ENCODE measurements at regions not wholly inside any gene's neighbourhood (a gene's known extent, or its start where the extent isn't known, plus 50 kb on each side); places are given as distances from the start of the nearest gene placed in this dataset.
"Not testable (repeated sequence)": the region's sequence is repeated elsewhere in the genome, so short reads cannot be mapped to it uniquely, and the experiment has no call there.

GRCh38 chr4:49117951-49118350, 131.9 kb downstream of the CWH43 start:
- not testable (repeated sequence) for DNase-seq (ENCODE audit: low read depth)

GRCh38 chr4:49118379-49119212, 132.5 kb downstream of the CWH43 start:
- not testable (repeated sequence) for DNase-seq (ENCODE audit: low read depth)

GRCh38 chr4:49119345-49119744, 133.3 kb downstream of the CWH43 start:
- not testable (repeated sequence) for DNase-seq (ENCODE audit: low read depth)

- DNase-seq (ENCODE audit: low read depth) = not testable (repeated sequence)
These were observed 134.1 kb downstream of the CWH43 start for GRCh38 chr4:49120042-49120779.

GRCh38 chr4:49120804-49121203, 134.7 kb downstream of the CWH43 start:
- DNase-seq (ENCODE audit: low read depth) = not testable (repeated sequence)

DNA sequence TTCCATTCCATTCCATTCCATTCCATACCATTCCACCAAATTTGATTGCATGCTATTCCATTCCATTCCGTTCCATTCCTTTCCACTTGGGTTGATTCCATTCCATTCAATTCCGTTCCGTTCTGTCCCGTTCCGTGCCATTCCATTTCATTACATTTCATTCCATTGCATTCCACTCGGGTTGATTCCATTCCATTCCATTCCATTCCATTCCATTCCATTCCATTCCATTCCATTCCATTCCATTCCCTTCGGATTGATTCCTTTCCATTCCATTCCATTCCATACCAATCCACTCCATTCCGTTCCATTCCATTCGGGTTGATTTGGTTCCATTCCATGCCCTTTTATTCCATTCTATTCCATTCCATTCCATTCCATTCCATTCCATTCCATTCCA, 140.4 kb downstream of the CWH43 start:
- DNase-seq (ENCODE audit: low read depth) = not testable (repeated sequence)

- not testable (repeated sequence) for DNase-seq (ENCODE audit: low read depth)
These were observed 140.8 kb downstream of the CWH43 start for GRCh38 chr4:49126858-49127257.

DNA sequence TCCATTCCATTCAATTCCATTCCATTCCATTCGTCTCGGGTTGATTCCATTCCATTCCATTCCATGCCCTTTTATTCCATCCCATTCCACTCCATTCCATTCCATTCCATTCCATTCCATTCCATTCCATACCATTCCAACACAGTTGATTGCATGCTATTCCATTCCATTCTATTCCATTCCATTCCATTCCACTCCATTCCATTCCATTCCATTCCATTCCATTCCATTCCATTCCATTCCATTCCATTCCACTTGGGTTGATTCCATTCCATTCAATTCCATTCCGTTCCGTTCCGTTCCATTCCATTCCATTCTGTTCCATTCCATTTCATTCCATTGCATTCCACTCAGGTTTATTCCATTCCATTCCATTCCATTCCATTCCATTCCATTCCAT, 143.3 kb downstream of the CWH43 start:
- DNase-seq (ENCODE audit: low read depth) = not testable (repeated sequence)

- not testable (repeated sequence) for DNase-seq (ENCODE audit: low read depth)
These were observed 143.8 kb downstream of the CWH43 start for GRCh38 chr4:49129870-49130269.

DNA sequence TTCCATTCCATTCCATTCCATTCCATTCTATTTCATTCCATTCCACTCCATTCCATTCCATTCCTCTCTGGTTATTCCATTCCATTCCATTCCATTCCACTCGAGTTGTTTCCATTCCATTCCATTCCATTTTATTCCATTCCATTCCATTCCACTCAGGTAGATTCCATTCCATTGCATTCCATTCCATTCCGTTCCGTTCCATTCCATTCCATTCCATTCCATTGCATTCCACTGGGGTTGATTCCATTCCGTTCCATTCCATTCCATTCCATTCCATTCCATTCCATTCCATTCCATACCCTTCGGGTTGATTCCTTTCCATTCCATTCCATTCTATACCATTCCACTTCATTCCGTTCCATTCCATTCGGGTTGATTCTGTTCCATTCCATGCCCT, 144.6 kb downstream of the CWH43 start:
- not testable (repeated sequence) for DNase-seq (ENCODE audit: low read depth)

GRCh38 chr4:49137043-49137442, 151.0 kb downstream of the CWH43 start:
- not testable (repeated sequence) for DNase-seq (ENCODE audit: low read depth)

DNA sequence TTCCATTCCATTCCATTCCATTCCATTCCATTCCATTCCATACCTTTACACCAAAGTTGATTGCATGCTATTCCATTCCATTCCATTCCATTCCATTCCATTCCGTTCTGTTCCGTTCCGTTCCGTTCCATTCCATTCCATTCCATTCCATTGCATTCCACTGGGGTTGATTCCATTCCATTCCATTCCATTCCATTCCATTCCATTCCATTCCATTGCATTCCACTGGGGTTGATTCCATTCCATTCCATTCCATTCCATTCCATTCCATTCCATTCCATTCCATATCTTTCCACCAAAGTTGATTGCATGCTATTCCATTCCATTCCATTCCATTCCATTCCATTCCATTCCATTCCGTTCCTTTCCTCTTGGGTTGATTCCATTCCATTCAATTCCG, 151.9 kb downstream of the CWH43 start:
- not testable (repeated sequence) for DNase-seq (ENCODE audit: low read depth)

DNA sequence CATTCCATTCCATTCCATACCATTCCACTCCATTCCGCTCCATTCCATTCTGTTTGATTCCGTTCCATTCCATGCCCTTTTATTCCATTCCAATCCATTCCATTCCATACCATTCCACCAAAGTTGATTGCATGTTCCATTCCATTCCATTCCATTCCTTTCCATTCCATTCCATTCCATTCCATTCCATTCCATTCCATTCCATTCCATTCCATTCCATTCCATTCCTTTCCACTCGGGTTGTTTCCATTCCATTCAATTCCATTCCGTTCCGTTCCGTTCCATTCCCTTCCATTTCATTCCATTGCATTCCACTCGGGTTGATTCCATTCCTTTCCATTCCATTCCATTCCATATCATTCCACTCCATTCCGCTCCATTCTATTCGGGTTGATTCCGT, 152.7 kb downstream of the CWH43 start:
- DNase-seq (ENCODE audit: low read depth) = not testable (repeated sequence)

DNA sequence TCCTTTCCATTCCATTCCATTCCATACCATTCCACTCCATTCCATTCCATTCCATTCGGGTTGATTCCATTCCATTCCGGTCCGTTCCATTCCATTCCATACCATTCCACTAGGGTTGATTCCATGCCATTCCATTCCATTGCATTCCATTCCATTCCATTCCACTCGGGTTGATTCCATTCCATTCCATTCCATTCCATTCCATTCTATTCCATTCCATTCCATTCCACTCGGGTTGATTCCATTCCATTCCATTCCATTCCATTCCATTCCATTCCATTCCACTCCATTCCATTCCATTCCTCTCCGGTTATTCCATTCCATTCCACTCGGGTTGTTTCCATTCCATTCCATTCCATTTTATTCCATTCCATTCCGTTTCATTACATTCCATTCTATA, 153.4 kb downstream of the CWH43 start:
- not testable (repeated sequence) for DNase-seq (ENCODE audit: low read depth)

DNA sequence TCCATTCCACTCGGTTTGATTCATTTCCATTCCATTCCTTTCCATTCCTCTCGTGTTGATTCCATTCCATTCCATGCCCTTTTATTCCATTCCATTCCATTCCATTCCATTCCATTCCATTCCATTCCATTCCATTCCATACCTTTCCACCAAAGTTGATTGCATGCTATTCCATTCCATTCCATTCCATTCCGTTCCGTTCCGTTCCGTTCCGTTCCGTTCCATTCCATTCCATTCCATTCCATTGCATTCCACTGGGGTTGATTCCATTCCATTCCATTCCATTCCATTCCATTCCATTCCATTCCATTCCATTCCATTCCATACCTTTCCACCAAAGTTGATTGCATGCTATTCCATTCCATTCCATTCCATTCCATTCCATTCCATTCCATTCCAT, 154.3 kb downstream of the CWH43 start:
- DNase-seq (ENCODE audit: low read depth) = not testable (repeated sequence)

- not testable (repeated sequence) for DNase-seq (ENCODE audit: low read depth)
These were observed 155.9 kb downstream of the CWH43 start for GRCh38 chr4:49141955-49142354.

DNA sequence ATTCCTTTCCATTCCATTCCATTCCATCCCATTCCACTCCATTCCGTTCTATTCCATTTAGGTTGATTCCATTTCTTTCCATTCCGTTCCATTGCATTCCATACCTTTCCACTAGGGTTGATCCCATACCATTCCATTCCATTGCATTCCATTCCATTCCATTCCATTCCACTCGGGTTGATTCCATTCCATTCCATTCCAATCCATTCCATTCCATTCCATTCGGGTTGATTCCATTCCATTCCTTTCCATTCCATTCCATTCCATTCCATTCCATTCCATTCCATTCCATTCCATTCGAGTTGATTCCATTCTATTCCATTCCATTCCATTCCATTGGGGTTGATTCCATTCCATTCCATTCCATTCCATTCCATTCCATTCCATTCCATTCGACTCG, 161.1 kb downstream of the CWH43 start:
- not testable (repeated sequence) for DNase-seq (ENCODE audit: low read depth)

DNA sequence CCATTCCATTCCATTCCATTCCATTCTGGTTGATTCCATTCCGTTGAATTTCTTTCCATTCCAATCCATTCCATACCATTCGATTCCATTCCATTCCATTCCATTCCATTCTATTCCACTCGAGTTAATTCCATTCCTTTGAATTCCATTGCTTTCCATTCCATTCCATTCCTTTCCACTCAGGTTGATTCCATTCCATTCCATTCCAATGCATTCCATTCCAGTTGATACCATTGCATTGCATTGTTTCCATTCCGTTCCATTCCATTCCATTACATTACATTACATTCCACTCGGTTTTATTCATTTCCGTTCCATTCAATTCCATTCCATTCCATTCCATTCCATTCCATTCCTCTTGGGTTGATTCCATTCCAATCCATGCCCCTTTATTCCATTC, 161.5 kb downstream of the CWH43 start:
- not testable (repeated sequence) for DNase-seq (ENCODE audit: low read depth)

DNA sequence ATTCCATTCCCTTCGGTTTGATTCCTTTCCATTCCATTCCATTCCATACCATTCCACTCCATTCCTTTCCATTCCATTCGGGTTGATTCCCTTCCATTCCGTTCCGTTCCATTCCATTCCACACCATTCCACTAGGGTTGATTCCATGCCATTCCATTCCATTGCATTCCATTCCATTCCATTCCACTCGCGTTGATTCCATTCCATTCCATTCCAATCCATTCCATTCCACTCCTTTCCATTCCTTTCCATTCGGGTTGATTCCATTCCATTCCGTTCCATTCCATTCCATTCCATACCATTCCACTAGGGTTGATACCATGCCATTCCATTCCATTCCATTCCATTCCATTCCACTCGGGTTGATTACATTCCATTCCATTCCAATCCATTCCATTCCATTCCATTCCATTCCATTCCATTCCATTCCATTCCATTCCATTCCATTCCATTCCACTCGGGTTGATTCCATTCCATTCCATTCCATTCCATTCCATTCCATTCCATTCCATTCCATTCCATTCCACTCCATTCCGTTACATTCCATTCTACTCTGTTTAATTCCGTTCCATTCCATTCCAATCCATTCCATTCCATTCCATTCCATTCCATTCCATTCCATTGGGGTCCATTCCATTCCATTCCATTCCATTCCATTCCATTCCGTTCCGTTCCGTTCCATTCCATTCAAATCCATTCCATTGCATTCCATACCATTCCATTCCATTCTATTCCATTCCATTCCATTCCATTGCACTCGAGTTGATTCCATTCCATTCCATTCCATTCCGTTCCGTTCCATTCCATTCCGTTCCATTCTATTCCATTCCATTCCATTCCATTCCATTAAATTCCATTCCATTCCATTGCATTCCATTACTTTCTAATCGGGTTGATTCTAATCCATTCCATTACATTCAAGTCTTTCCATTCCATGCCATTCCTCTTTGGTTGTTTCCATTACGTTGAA, 163.2 kb downstream of the CWH43 start:
- DNase-seq (ENCODE audit: low read depth) = peak; percentile 67

GRCh38 chr4:49150351-49151083, 164.4 kb downstream of the CWH43 start:
- DNase-seq (ENCODE audit: low read depth) = not testable (repeated sequence)

DNA sequence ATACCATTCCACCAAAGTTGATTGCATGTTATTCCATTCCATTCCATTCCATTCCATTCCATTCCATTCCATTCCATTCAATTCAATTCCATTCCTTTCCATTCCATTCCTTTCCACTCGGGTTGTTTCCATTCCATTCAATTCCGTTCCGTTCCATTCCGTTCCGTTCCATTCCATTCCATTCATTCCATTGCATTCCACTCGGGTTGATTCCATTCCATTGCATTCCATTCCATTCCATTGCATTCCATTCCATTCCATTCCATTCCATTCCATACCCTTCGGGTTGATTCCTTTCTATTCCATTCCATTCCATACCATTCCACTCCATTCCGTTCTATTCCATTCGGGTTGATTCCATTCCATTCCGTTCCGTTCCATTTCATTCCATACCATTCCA, 166.9 kb downstream of the CWH43 start:
- not testable (repeated sequence) for DNase-seq (ENCODE audit: low read depth)
